ENCODE measurements at regions not wholly inside any gene's neighbourhood (a gene's known extent, or its start where the extent isn't known, plus 50 kb on each side); places are given as distances from the start of the nearest gene placed in this dataset.

GRCh38 chr7:69335331-69335730, 262.9 kb upstream of the AUTS2 start:
- TF ChIP-seq, protein P1, sequence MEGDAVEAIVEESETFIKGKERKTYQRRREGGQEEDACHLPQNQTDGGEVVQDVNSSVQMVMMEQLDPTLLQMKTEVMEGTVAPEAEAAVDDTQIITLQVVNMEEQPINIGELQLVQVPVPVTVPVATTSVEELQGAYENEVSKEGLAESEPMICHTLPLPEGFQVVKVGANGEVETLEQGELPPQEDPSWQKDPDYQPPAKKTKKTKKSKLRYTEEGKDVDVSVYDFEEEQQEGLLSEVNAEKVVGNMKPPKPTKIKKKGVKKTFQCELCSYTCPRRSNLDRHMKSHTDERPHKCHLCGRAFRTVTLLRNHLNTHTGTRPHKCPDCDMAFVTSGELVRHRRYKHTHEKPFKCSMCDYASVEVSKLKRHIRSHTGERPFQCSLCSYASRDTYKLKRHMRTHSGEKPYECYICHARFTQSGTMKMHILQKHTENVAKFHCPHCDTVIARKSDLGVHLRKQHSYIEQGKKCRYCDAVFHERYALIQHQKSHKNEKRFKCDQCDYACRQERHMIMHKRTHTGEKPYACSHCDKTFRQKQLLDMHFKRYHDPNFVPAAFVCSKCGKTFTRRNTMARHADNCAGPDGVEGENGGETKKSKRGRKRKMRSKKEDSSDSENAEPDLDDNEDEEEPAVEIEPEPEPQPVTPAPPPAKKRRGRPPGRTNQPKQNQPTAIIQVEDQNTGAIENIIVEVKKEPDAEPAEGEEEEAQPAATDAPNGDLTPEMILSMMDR (IDR thresholded peaks at IDR 0.05; ENCODE audit: low read depth, low read length, poor library complexity, severe bottlenecking) = no peak
- no peak for TF ChIP-seq EZH2phosphoT487 (IDR thresholded peaks at IDR 0.05; ENCODE audit: borderline replicate concordance, low read length)

All from DOHH2 (cell line).